PC-3 (cell line): ENCODE measurements at regions not wholly inside any gene's neighbourhood (a gene's known extent, or its start where the extent isn't known, plus 50 kb on each side); places are given as distances from the start of the nearest gene placed in this dataset.

ENCODE experiments used
- ATAC-seq: fragments of 200-7000 bp; cut with Tn5 transposase; 2 replicates; pipeline ENCODE4 v1.9.1; 2020; ENCODE audit warnings: mild to moderate bottlenecking, moderate library complexity
- BruUV-seq: library from RNA; stranded (reverse); fragments of 400-500 nt; replicated peaks from 2 replicates; lab custom pipeline; 2021; lab: Mats Ljungman, UMichigan
- CTCF ChIA-PET: fragments of 300-600 bp; sonication (Branson Sonifier 250); formaldehyde crosslinking; loops from one replicate; lab custom pipeline; 2022; ENCODE audit warnings: antibody characterized with exemption; lab: Charles Lee
- POLR2A ChIA-PET: fragments of 300-600 bp; sonication (Branson Sonifier 250); formaldehyde crosslinking; loops from one replicate; lab custom pipeline; 2022; ENCODE audit warnings: antibody characterized with exemption; ENCODE audit not compliant: unreplicated experiment; lab: Charles Lee
- DNase-seq: peaks from one replicate; pipeline ENCODE4 v3.0.0-alpha.2; 2015
- H2AFZ ChIP-seq: fragments of 300-600 bp; sonication (generic); 2 replicates; pipeline ENCODE4 v1.6.0; 2016; ENCODE audit warnings: antibody characterized with exemption, low read length
- H3F3A ChIP-seq: fragments of 300-600 bp; sonication (generic); one replicate; pipeline ENCODE4 v1.6.0; 2017; ENCODE audit warnings: antibody characterized with exemption, low read length, control low read depth, mild to moderate bottlenecking; ENCODE audit not compliant: unreplicated experiment
- H3K27ac ChIP-seq: fragments of 300-600 bp; sonication (generic); 2 replicates; pipeline ENCODE4 v1.5.1; 2016; ENCODE audit warnings: mild to moderate bottlenecking, low read length
- H3K27me3 ChIP-seq: fragments of 300-600 bp; sonication (generic); 2 replicates; pipeline ENCODE4 v1.6.1; 2016; ENCODE audit warnings: low read length, mixed read lengths
- H3K36me3 ChIP-seq: fragments of 300-600 bp; sonication (generic); 2 replicates; pipeline ENCODE4 v1.6.1; 2016; ENCODE audit warnings: low read depth, mixed run types, low read length, mixed read lengths
- H3K4me1 ChIP-seq: fragments of 300-600 bp; sonication (generic); 2 replicates; pipeline ENCODE4 v1.5.1; 2016; ENCODE audit warnings: low read length; ENCODE audit not compliant: insufficient read depth
- H3K4me2 ChIP-seq: fragments of 300-600 bp; sonication (generic); 2 replicates; pipeline ENCODE4 v1.6.0; 2016; ENCODE audit warnings: low read length
- H3K4me3 ChIP-seq: fragments of 300-600 bp; sonication (generic); 2 replicates; pipeline ENCODE4 v1.5.1; 2016; ENCODE audit warnings: mild to moderate bottlenecking, low read length, mixed read lengths
- H3K79me2 ChIP-seq: fragments of 300-600 bp; sonication (generic); 2 replicates; pipeline ENCODE4 v1.6.1; 2017; ENCODE audit warnings: low read length, mixed read lengths
- H3K9ac ChIP-seq: fragments of 300-600 bp; sonication (generic); 2 replicates; pipeline ENCODE4 v1.6.0; 2016; ENCODE audit warnings: mild to moderate bottlenecking, low read length
- H3K9me2 ChIP-seq: fragments of 300-600 bp; sonication (generic); replicated peaks from 2 replicates; pipeline ENCODE4 v1.6.1; 2016; ENCODE audit warnings: mixed run types, low read length, mixed read lengths
- H3K9me3 ChIP-seq: fragments of 300-600 bp; sonication (generic); 2 replicates; pipeline ENCODE4 v1.6.1; 2016; ENCODE audit warnings: low read length, mixed read lengths
- H4K20me1 ChIP-seq: fragments of 300-600 bp; sonication (generic); 2 replicates; pipeline ENCODE4 v1.6.1; 2016; ENCODE audit warnings: low read length, mixed read lengths
- CTCF ChIP-seq: fragments of 300-600 bp; sonication (generic); conservative IDR thresholded peaks from 2 replicates; pipeline ENCODE4 v1.5.1; 2017; ENCODE audit warnings: antibody characterized with exemption, low read depth, mild to moderate bottlenecking, low read length
- EZH2 ChIP-seq: fragments of 300-600 bp; sonication (generic); IDR thresholded peaks from one replicate; pipeline ENCODE4 v1.6.1; 2017; ENCODE audit warnings: antibody characterized with exemption, mild to moderate bottlenecking, low read length; ENCODE audit not compliant: unreplicated experiment
- EZH2phosphoT487 ChIP-seq: fragments of 300-600 bp; sonication (generic); IDR thresholded peaks from 2 replicates; pipeline ENCODE4 v1.6.1; 2018; ENCODE audit warnings: mild to moderate bottlenecking, antibody characterized with exemption, low read length, borderline replicate concordance
- intact Hi-C: fragments of 100-400 bp; cut with micrococcal nuclease; formaldehyde crosslinking; loops from 2 replicates; pipeline ENCODE4 v1.9.0; 2023

DNA sequence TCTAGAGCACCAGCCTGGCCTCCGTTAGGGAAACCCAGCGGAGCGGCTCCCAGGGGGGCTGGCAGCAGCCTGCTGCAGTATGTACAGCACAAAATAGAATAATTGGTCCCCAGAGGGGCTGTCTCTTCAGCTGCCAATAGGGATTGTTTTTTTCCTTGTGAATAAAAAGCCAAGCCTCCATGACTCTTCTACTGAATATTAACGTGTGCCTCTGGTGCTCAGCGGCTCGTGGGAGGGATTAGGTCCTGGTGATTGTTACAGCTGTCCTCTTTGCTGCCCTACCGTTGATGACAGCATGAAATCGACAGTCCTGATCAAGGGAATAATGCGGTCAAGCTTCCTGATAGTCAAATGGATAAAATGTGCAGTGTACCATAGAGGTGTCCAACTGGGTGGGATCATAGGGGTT, 190.7 kb upstream of the RUNX1 start:
- Histone ChIP-seq H3K79me2 (no peaks in the 10 kb centered on the region), H3K9me3 (no peaks in the 10 kb centered on the region), H3K9ac (no peak overlapping the region), H2AFZ (no peak overlapping the region), H4K20me1 (no peaks in the 10 kb centered on the region), H3K36me3 (no peaks in the 10 kb centered on the region), H3K27me3 (no peaks in the 10 kb centered on the region), H3K4me1 (peaks cover 12% of the 10 kb centered on the region), H3K9me2 (no peaks in the 10 kb centered on the region), H3K4me2 (no peak overlapping the region), H3K27ac (no peak overlapping the region), H3F3A (no peaks in the 10 kb centered on the region), H3K4me3 (no peak overlapping the region)
- POLR2A ChIA-PET = no interaction called here
- no peak for DNase-seq
- intact Hi-C loops = no loop called here
- BruUV-seq = no TSS peak
- no peak for TF ChIP-seq CTCF
- TF ChIP-seq EZH2 = no peak
- TF ChIP-seq EZH2phosphoT487 = no peak
- no peak for ATAC-seq
- CTCF ChIA-PET = no interaction called here

DNA sequence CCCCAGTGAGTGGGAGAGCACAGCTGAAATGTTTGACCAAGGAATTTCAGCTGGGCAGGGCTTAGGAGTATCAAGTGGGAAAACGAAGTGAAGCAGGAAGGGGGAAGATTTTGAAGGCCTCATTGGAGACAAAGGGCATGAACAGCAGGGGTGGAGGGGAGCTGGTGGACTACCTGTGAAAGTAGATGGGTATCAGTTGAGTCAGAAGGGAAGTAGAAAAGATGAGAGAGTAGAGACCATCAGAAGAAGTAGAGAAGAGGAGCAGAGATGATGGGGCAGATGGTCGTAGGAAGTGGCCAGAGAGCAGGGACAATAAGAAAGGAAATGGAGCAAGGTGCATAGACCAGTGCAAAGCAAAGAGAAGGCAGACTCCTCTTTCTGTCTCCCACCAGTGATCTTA, 189.0 kb upstream of the RUNX1 start:
- Histone ChIP-seq H3K4me1 (peaks cover 4% of the 10 kb centered on the region), H3K36me3 (no peaks in the 10 kb centered on the region), H3K9me2 (no peaks in the 10 kb centered on the region), H2AFZ (no peak overlapping the region), H3K4me3 (no peak overlapping the region), H3K9ac (no peak overlapping the region), H3K79me2 (no peaks in the 10 kb centered on the region), H3K4me2 (no peak overlapping the region), H3F3A (no peaks in the 10 kb centered on the region), H3K27ac (no peak overlapping the region), H3K27me3 (no peaks in the 10 kb centered on the region), H4K20me1 (no peaks in the 10 kb centered on the region), H3K9me3 (no peaks in the 10 kb centered on the region)
- intact Hi-C loops = no loop called here
- CTCF ChIA-PET = no interaction called here
- no peak for TF ChIP-seq CTCF
- no peak for TF ChIP-seq EZH2phosphoT487
- no peak for TF ChIP-seq EZH2
- DNase-seq (no peak), ATAC-seq (no peak)
- POLR2A ChIA-PET = no interaction called here
- BruUV-seq = no TSS peak

DNA sequence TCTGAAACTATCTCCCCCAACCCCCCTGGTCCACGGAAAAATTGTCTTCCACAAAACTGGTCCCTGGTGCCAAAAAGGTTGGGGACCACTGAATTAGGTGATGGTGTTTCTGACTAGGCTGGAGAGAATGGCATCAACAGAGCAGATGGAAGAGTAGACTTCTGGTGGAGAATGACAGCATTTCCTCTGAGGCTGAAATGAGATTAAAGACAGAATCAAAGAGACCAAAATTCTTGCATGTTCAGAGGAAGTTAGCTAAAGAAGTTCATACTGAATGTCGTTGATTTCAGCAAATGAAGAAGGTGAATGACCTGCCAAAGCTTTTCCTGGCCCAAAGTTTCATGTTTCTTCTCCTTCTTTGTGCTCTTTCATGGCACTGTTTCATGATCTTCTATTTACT, 188.2 kb upstream of the RUNX1 start:
- Histone ChIP-seq H3K4me3 (no peak overlapping the region), H3F3A (no peaks in the 10 kb centered on the region), H3K36me3 (no peaks in the 10 kb centered on the region), H3K9me3 (no peaks in the 10 kb centered on the region), H3K27me3 (no peaks in the 10 kb centered on the region), H4K20me1 (no peaks in the 10 kb centered on the region), H3K4me1 (peaks cover 8% of the 10 kb centered on the region), H3K9ac (no peak overlapping the region), H3K9me2 (no peaks in the 10 kb centered on the region), H3K4me2 (no peak overlapping the region), H3K79me2 (no peaks in the 10 kb centered on the region), H2AFZ (no peak overlapping the region), H3K27ac (no peak overlapping the region)
- CTCF ChIA-PET = no interaction called here
- POLR2A ChIA-PET = no interaction called here
- BruUV-seq = no TSS peak
- DNase-seq (no peak), ATAC-seq (no peak)
- intact Hi-C loops = no loop called here
- no peak for TF ChIP-seq CTCF
- no peak for TF ChIP-seq EZH2phosphoT487
- no peak for TF ChIP-seq EZH2
